Omental fat pad (tissue), 3 donors: ENCODE measurements at regions not wholly inside any gene's neighbourhood (a gene's known extent, or its start where the extent isn't known, plus 50 kb on each side); places are given as distances from the start of the nearest gene placed in this dataset.

Experiments used
- ATAC-seq: fragments of 150-250 bp; one replicate; pipeline ENCODE4 v1.9.1; 2016; ENCODE audit warnings: mild to moderate bottlenecking, moderate library complexity; ENCODE audit not compliant: low FRiP score
- DNase-seq: peaks from one replicate; pipeline ENCODE4 v3.0.0-alpha.2; 2019; ENCODE audit warnings: low spot score
- CTCF ChIP-seq, 3 donors: fragments of 450-650 bp; IDR thresholded peaks; one replicate each; pipeline ENCODE4 v1.5.1; 2016 to 2017; ENCODE audit warnings: antibody characterized with exemption in 3 of 3, mild to moderate bottlenecking in 3 of 3, moderate library complexity in 2 of 3

- no peak for ATAC-seq
- TF ChIP-seq CTCF (IDR thresholded peaks at IDR 0.05) = no peak
- DNase-seq = no peak
Observed at GRCh38 chrX:122245175-122245574, 938.9 kb upstream of the GRIA3 start.

- no peak for TF ChIP-seq CTCF (IDR thresholded peaks at IDR 0.05)
- no peak for DNase-seq
- no peak for ATAC-seq
Observed at GRCh38 chrX:122245943-122246342, 938.1 kb upstream of the GRIA3 start.

GRCh38 chrX:122246937-122247336 is 937.1 kb upstream of the GRIA3 start:
- DNase-seq (no peak), ATAC-seq (no peak)
- no peak for TF ChIP-seq CTCF (IDR thresholded peaks at IDR 0.05)

GRCh38 chrX:122248681-122249080 is 935.4 kb upstream of the GRIA3 start:
- no peak for DNase-seq
- no peak for TF ChIP-seq CTCF (IDR thresholded peaks at IDR 0.05)
- no peak for ATAC-seq

GRCh38 chrX:122252454-122252853 is 931.6 kb upstream of the GRIA3 start:
- DNase-seq = no peak
- no peak for TF ChIP-seq CTCF (IDR thresholded peaks at IDR 0.05)
- ATAC-seq = no peak

- no peak for TF ChIP-seq CTCF (IDR thresholded peaks at IDR 0.05)
- ATAC-seq (no peak), DNase-seq (no peak)
Observed at GRCh38 chrX:122268353-122268752, 915.7 kb upstream of the GRIA3 start.

GRCh38 chrX:122269243-122269781 is 914.8 kb upstream of the GRIA3 start:
- ATAC-seq = no peak
- TF ChIP-seq CTCF (IDR thresholded peaks at IDR 0.05) = no peak
- DNase-seq = no peak
